ENCODE measurements at regions not wholly inside any gene's neighbourhood (a gene's known extent, or its start where the extent isn't known, plus 50 kb on each side); places are given as distances from the start of the nearest gene placed in this dataset.

- no peaks in the 10 kb centered on the region for H3K9me3 ChIP-seq
- no peak overlapping the region for H3K27ac ChIP-seq
- no peaks in the 10 kb centered on the region for H3K4me1 ChIP-seq
- H3K4me3 ChIP-seq = no peak overlapping the region
- WGBS = 87% methylated on average over 5 of the region's 5 CpGs
- DNase-seq (ENCODE audit: low spot score in 2 of 2) = peak in 1 of 2 donors; percentile 35
- no peaks in the 10 kb centered on the region for H3K36me3 ChIP-seq
- TF ChIP-seq EP300 (IDR thresholded peaks at IDR 0.05) (no peak), CTCF (IDR thresholded peaks at IDR 0.05) (no peak)
- H3K27me3 ChIP-seq = peaks cover 7% of the 10 kb centered on the region
These were observed 67.4 kb upstream of the LARS2 start for GRCh38 chr3:45320986-45321385.

GRCh38 chr3:45321607-45322391 is 66.6 kb upstream of the LARS2 start:
- no peaks in the 10 kb centered on the region for H3K9me3 ChIP-seq
- peaks cover 7% of the 10 kb centered on the region for H3K27me3 ChIP-seq
- H3K4me3 ChIP-seq = no peak overlapping the region
- 67% methylated on average over 10 of the region's 11 CpGs for WGBS
- peak in 1 of 2 donors; percentile 34 for DNase-seq (ENCODE audit: low spot score in 2 of 2)
- TF ChIP-seq POLR2AphosphoS5 (IDR thresholded peaks at IDR 0.05) (no peak), CTCF (IDR thresholded peaks at IDR 0.05) (no peak), POLR2A (IDR thresholded peaks at IDR 0.05) (no peak), EP300 (IDR thresholded peaks at IDR 0.05) (no peak)
- no peak overlapping the region for H3K27ac ChIP-seq
- no peaks in the 10 kb centered on the region for H3K36me3 ChIP-seq
- H3K4me1 ChIP-seq = no peaks in the 10 kb centered on the region

GRCh38 chr3:45322616-45323015 is 65.8 kb upstream of the LARS2 start:
- Histone ChIP-seq H3K9me3 (no peaks in the 10 kb centered on the region), H3K4me3 (no peak overlapping the region), H3K4me1 (no peaks in the 10 kb centered on the region), H3K27me3 (peaks cover 7% of the 10 kb centered on the region), H3K36me3 (no peaks in the 10 kb centered on the region), H3K27ac (no peak overlapping the region)
- DNase-seq (ENCODE audit: low spot score in 2 of 2) = peak in 1 of 2 donors; percentile 44
- 87% methylated on average over 4 of the region's 4 CpGs for WGBS
- TF ChIP-seq POLR2A (IDR thresholded peaks at IDR 0.05) (no peak), POLR2AphosphoS5 (IDR thresholded peaks at IDR 0.05) (no peak), EP300 (IDR thresholded peaks at IDR 0.05) (no peak), CTCF (IDR thresholded peaks at IDR 0.05) (no peak)

GRCh38 chr3:45325676-45326075 is 62.7 kb upstream of the LARS2 start:
- TF ChIP-seq CTCF (IDR thresholded peaks at IDR 0.05) (no peak), POLR2AphosphoS5 (IDR thresholded peaks at IDR 0.05) (no peak), POLR2A (IDR thresholded peaks at IDR 0.05) (no peak), EP300 (IDR thresholded peaks at IDR 0.05) (no peak)
- Histone ChIP-seq H3K36me3 (no peaks in the 10 kb centered on the region), H3K27me3 (peaks cover 7% of the 10 kb centered on the region), H3K27ac (no peak overlapping the region), H3K4me3 (no peak overlapping the region), H3K4me1 (no peaks in the 10 kb centered on the region), H3K9me3 (no peaks in the 10 kb centered on the region)
- peak in 1 of 2 donors; percentile 49 for DNase-seq (ENCODE audit: low spot score in 2 of 2)
- WGBS = 81% methylated on average over 4 of the region's 4 CpGs

GRCh38 chr3:45329761-45330305 is 58.5 kb upstream of the LARS2 start:
- H3K36me3 ChIP-seq = no peaks in the 10 kb centered on the region
- H3K9me3 ChIP-seq = no peaks in the 10 kb centered on the region
- WGBS = 76% methylated on average over 8 of the region's 8 CpGs
- H3K27ac ChIP-seq = no peak overlapping the region
- no peak for TF ChIP-seq CTCF (IDR thresholded peaks at IDR 0.05)
- no peak for TF ChIP-seq POLR2AphosphoS5 (IDR thresholded peaks at IDR 0.05)
- H3K4me3 ChIP-seq = no peak overlapping the region
- no peaks in the 10 kb centered on the region for H3K4me1 ChIP-seq
- no peak for DNase-seq (ENCODE audit: low spot score in 2 of 2)
- H3K27me3 ChIP-seq = peaks cover 8% of the 10 kb centered on the region

Measured in suprapubic skin (tissue), 4 donors.